K562 (cell line): ENCODE measurements at regions not wholly inside any gene's neighbourhood (a gene's known extent, or its start where the extent isn't known, plus 50 kb on each side); places are given as distances from the start of the nearest gene placed in this dataset.
A peak's percentile ranks its signal among the peaks of the same experiment; 100 is the strongest.

Source experiments
- BMI1 ChIP-seq: fragments of 150-350 bp; IDR thresholded peaks from 2 replicates; pipeline ENCODE4 v1.6.1; 2014; ENCODE audit warnings: low read length
- CC2D1A ChIP-seq: fragments of 450-650 bp; IDR thresholded peaks from 2 replicates; pipeline ENCODE4 v1.6.1; 2017; ENCODE audit warnings: mild to moderate bottlenecking
- CEBPB ChIP-seq: fragments of 450-650 bp; IDR thresholded peaks from 2 replicates; pipeline ENCODE4 v1.6.1; 2016; ENCODE audit warnings: missing genetic modification characterization, missing compliant biosample characterization
- CTBP1 ChIP-seq: fragments of 450-650 bp; IDR thresholded peaks from 2 replicates; pipeline ENCODE4 v1.6.1; 2016; ENCODE audit warnings: borderline replicate concordance
- ELF1 ChIP-seq: fragments of 200-800 bp; sonication (Bioruptor generic); IDR thresholded peaks from 2 replicates; pipeline ENCODE4 v1.6.1; 2016; ENCODE audit warnings: missing genetic modification characterization, missing compliant biosample characterization
- ETS2 ChIP-seq: IDR thresholded peaks from 2 replicates; pipeline ENCODE4 v1.6.1; 2016; ENCODE audit warnings: borderline replicate concordance, missing genetic modification characterization, mild to moderate bottlenecking, moderate library complexity, missing compliant biosample characterization; ENCODE audit not compliant: poor library complexity, severe bottlenecking
- HDAC1 ChIP-seq, 2 experiments: fragments of 450-650 bp; IDR thresholded peaks; 2 replicates each; pipeline ENCODE4 v1.6.1; 2016 to 2017; ENCODE audit warnings: inconsistent platforms in 1 of 2, mild to moderate bottlenecking in 1 of 2, moderate library complexity in 1 of 2
- HDGF ChIP-seq: fragments of 450-650 bp; IDR thresholded peaks from 2 replicates; pipeline ENCODE4 v1.6.1; 2016
- HNRNPH1 ChIP-seq: fragments of 200-400 bp; formaldehyde crosslinking; optimal IDR thresholded peaks from 2 replicates; pipeline ENCODE3; 2017; ENCODE audit warnings: low read depth, mild to moderate bottlenecking, low read length, moderate library complexity
- HSF4 ChIP-seq: fragments of 250-450 bp; sonication (Bioruptor Pico); IDR thresholded peaks from 2 replicates; pipeline ENCODE4 v2.1.2; 2022; ENCODE audit warnings: mild to moderate bottlenecking, moderate library complexity, borderline replicate concordance
- IRF2 ChIP-seq: sonication (generic); formaldehyde crosslinking; IDR thresholded peaks from 2 replicates; pipeline ENCODE4 v1.8.1; 2022; ENCODE audit warnings: mild to moderate bottlenecking, missing genetic modification reagents
- IRF9 ChIP-seq: fragments of 450-650 bp; IDR thresholded peaks from 2 replicates; pipeline ENCODE4 v1.6.1; 2016; ENCODE audit warnings: missing biosample characterization, missing genetic modification characterization
- KDM1A ChIP-seq, 2 experiments: fragments of 450-650 bp; IDR thresholded peaks; 2 replicates each; pipeline ENCODE4 v1.6.1; 2016; ENCODE audit warnings: mild to moderate bottlenecking in 2 of 2
- POLR2H ChIP-seq: IDR thresholded peaks from 2 replicates; pipeline ENCODE4 v1.6.1; 2016; ENCODE audit warnings: missing genetic modification characterization, low read depth, mild to moderate bottlenecking, control low read depth, missing compliant biosample characterization, moderate library complexity
- POU5F1 ChIP-seq: fragments of 150-350 bp; IDR thresholded peaks from 2 replicates; pipeline ENCODE4 v1.6.1; 2014; ENCODE audit warnings: borderline replicate concordance, low read length, low read depth, mild to moderate bottlenecking; ENCODE audit not compliant: partially characterized antibody
- RBM25 ChIP-seq: fragments of 200-400 bp; formaldehyde crosslinking; IDR thresholded peaks from 2 replicates; pipeline ENCODE4 v1.6.1; 2018; ENCODE audit warnings: low read length, low read depth, moderate library complexity; ENCODE audit not compliant: severe bottlenecking
- TAF7 ChIP-seq: fragments of 450-650 bp; IDR thresholded peaks from 2 replicates; pipeline ENCODE4 v1.6.1; 2016; ENCODE audit warnings: missing genetic modification characterization, missing compliant biosample characterization
- ZBTB26 ChIP-seq: fragments of 450-650 bp; formaldehyde crosslinking; IDR thresholded peaks from 2 replicates; pipeline ENCODE4 v1.4.0; 2022; ENCODE audit warnings: missing genetic modification characterization
- ZNF23 ChIP-seq: fragments of 250-450 bp; sonication (Bioruptor Pico); IDR thresholded peaks from 2 replicates; pipeline ENCODE4 v1.4.0; 2020; ENCODE audit warnings: mild to moderate bottlenecking
- ZNF449 ChIP-seq: fragments of 250-450 bp; sonication (Bioruptor Pico); IDR thresholded peaks from 2 replicates; pipeline ENCODE4 v1.8.0; 2022; ENCODE audit warnings: moderate library complexity, mild to moderate bottlenecking, inconsistent platforms
- ZNF76 ChIP-seq: fragments of 250-450 bp; sonication (Bioruptor Pico); IDR thresholded peaks from 2 replicates; pipeline ENCODE4 v1.4.0; 2020; ENCODE audit warnings: mild to moderate bottlenecking, moderate library complexity, borderline replicate concordance
- ZSCAN29 ChIP-seq: fragments of 450-650 bp; IDR thresholded peaks from 2 replicates; pipeline ENCODE4 v1.6.1; 2017
- TF ChIP-seq, protein P1 (sequence below): IDR thresholded peaks from 2 replicates; pipeline ENCODE4 v1.6.1; 2011; ENCODE audit not compliant: insufficient read length; ENCODE audit errors: extremely low read depth
- TF ChIP-seq, protein P2 (sequence below): fragments of 450-650 bp; IDR thresholded peaks from 2 replicates; pipeline ENCODE4 v1.7.0; 2016; ENCODE audit warnings: borderline replicate concordance

- TF ChIP-seq CEBPB (tag) (peak; percentile 71), ELF1 (tag) (no peak), HDAC1 (IDR thresholded peaks at IDR 0.05) (peak in 1 of 2 experiments; percentile 38; a peak in 1 of 4 replicates), CTBP1 (no peak), TAF7 (tag) (no peak), HDGF (0 out of 2 replicates have a peak, but pooled peaks have one; percentile 45), POLR2H (tag) (no peak), ETS2 (tag) (no peak), ZNF76 (CRISPR knock-in tag) (no peak), POU5F1 (no peak), ZSCAN29 (no peak), IRF2 (CRISPR knock-in tag) (no peak), KDM1A (IDR thresholded peaks at IDR 0.05) (peak; percentile 81 to 87), ZBTB26 (CRISPR knock-in tag) (no peak), IRF9 (no peak), CC2D1A (peak; percentile 60; the same call in 1 of the 2 replicates), HSF4 (CRISPR knock-in tag) (no peak), ZNF23 (CRISPR knock-in tag) (no peak), BMI1 (no peak), ZNF449 (CRISPR knock-in tag) (no peak), HNRNPH1 (no peak), RBM25 (peak; percentile 86)
- TF ChIP-seq, protein P1, sequence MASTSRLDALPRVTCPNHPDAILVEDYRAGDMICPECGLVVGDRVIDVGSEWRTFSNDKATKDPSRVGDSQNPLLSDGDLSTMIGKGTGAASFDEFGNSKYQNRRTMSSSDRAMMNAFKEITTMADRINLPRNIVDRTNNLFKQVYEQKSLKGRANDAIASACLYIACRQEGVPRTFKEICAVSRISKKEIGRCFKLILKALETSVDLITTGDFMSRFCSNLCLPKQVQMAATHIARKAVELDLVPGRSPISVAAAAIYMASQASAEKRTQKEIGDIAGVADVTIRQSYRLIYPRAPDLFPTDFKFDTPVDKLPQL: no peak
- TF ChIP-seq, protein P2, sequence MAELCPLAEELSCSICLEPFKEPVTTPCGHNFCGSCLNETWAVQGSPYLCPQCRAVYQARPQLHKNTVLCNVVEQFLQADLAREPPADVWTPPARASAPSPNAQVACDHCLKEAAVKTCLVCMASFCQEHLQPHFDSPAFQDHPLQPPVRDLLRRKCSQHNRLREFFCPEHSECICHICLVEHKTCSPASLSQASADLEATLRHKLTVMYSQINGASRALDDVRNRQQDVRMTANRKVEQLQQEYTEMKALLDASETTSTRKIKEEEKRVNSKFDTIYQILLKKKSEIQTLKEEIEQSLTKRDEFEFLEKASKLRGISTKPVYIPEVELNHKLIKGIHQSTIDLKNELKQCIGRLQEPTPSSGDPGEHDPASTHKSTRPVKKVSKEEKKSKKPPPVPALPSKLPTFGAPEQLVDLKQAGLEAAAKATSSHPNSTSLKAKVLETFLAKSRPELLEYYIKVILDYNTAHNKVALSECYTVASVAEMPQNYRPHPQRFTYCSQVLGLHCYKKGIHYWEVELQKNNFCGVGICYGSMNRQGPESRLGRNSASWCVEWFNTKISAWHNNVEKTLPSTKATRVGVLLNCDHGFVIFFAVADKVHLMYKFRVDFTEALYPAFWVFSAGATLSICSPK: no peak
Measured at GRCh38 chr7:106572394-106573124, 88.4 kb downstream of the CCDC71L start (continued).
